Pancreas (tissue), 10 donors: ENCODE measurements at regions not wholly inside any gene's neighbourhood (a gene's known extent, or its start where the extent isn't known, plus 50 kb on each side); places are given as distances from the start of the nearest gene placed in this dataset.

Experiments
- ATAC-seq, 4 donors: fragments of 200-7000 bp; cut with Tn5 transposase; one replicate each; pipeline versions ENCODE4 v1.8.0 to v1.9.1; 2020; ENCODE audit warnings: mild to moderate bottlenecking in 4 of 4, moderate library complexity in 4 of 4
- DNase-seq, 6 donors: peaks; one replicate each; pipeline ENCODE4 v3.0.0-alpha.2; 2020
- FAIRE-seq: peaks from 2 replicates; lab custom pipeline; 2012; peaks lifted over from hg19 to GRCh38; lab: Jason Lieb, UNC
- H3K27ac ChIP-seq, 4 donors: fragments of 200-600 bp; sonication (generic); 1 replicate in 3 of 4; 2 replicates in 1 of 4; pipeline versions ENCODE4 v1.5.0 to v1.8.0; 2020
- H3K27me3 ChIP-seq, 4 donors: fragments of 200-600 bp; one replicate each; pipeline ENCODE4 v1.8.0; 2021
- H3K36me3 ChIP-seq, 3 donors: fragments of 200-600 bp; sonication (generic) in 1 of 3; one replicate each; pipeline versions ENCODE4 v1.5.0 to v1.8.0; 2020 to 2021
- H3K4me1 ChIP-seq, 3 donors: fragments of 200-600 bp; one replicate each; pipeline ENCODE4 v1.8.0; 2021
- H3K4me3 ChIP-seq, 4 donors: fragments of 200-600 bp; sonication (generic) in 2 of 4; one replicate each; pipeline versions ENCODE4 v1.5.0 to v1.8.0; 2020 to 2021
- H3K9me3 ChIP-seq, 4 donors: fragments of 200-600 bp; one replicate each; pipeline ENCODE4 v1.8.0; 2021
- CTCF ChIP-seq, 4 donors: fragments of 200-600 bp; sonication (generic) in 3 of 4; IDR thresholded peaks; one replicate each; pipeline versions ENCODE4 v1.5.0 to v1.8.0; 2021; ENCODE audit warnings: antibody characterized with exemption in 4 of 4
- WGBS, 2 donors: extraction: QIAGEN DNeasy Blood & Tissue Kit; methylation state at CpG; one replicate each; pipeline ENCODE4 v1.1.7; 2013; 5-methylcytosine and 5-hydroxymethylcytosine counted together
- intact Hi-C, 3 donors: fragments of 100-400 bp; cut with DNase I; formaldehyde crosslinking; loops; one replicate each; pipeline versions ENCODE4 v1.11.1 to v1.14.2; 2022
- donor health status: healthy with polysubstance abuse.
- donor health status: DM: no; HTN: no; CAD: no; lungs with moderate emphysema.
- donor health status: DM: no; HTN: no; CAD: no.
- donor health status: control.
- donor health status: control.
- donor health status: Bipolar disorder and iron deficiency.
- donor health status: DM: yes; HTN: yes; CAD: no.
- donor health status: DM: no; HTN: no; CAD: no.
- donor health status: DM: no; HTN: no; CAD: no.
- donor health status: DM: yes; HTN: yes; CAD: no.

- no peak for DNase-seq
- intact Hi-C loops = no loop called here
- H3K4me1 ChIP-seq = no peaks in the 10 kb centered on the region
- 49 to 73% methylated on average over 4 of the region's 4 CpGs for WGBS, 2 donors
- no peak overlapping the region for H3K27ac ChIP-seq
- no peak for ATAC-seq
- no peak overlapping the region for H3K4me3 ChIP-seq
- FAIRE-seq = no peak
- H3K27me3 ChIP-seq = peaks cover 0 to 4% (median 0%) of the 10 kb centered on the region in 4 donors
- no peak for TF ChIP-seq CTCF (IDR thresholded peaks at IDR 0.05)
- H3K9me3 ChIP-seq = no peaks in the 10 kb centered on the region
- H3K36me3 ChIP-seq = no peaks in the 10 kb centered on the region
Observed at GRCh38 chr4:117357866-117358265, 272.5 kb upstream of the TRAM1L1 start.

GRCh38 chr4:117370944-117371668 is 285.7 kb upstream of the TRAM1L1 start:
- no peak for FAIRE-seq
- intact Hi-C loops = no loop called here
- no peak overlapping the region for H3K27ac ChIP-seq
- DNase-seq = no peak
- 50 to 67% methylated on average over 4 of the region's 4 CpGs for WGBS, 2 donors
- no peaks in the 10 kb centered on the region for H3K27me3 ChIP-seq
- no peak for TF ChIP-seq CTCF (IDR thresholded peaks at IDR 0.05)
- no peak overlapping the region for H3K4me3 ChIP-seq
- H3K9me3 ChIP-seq = no peaks in the 10 kb centered on the region
- H3K36me3 ChIP-seq = no peaks in the 10 kb centered on the region
- no peak for ATAC-seq
- no peaks in the 10 kb centered on the region for H3K4me1 ChIP-seq

DNA sequence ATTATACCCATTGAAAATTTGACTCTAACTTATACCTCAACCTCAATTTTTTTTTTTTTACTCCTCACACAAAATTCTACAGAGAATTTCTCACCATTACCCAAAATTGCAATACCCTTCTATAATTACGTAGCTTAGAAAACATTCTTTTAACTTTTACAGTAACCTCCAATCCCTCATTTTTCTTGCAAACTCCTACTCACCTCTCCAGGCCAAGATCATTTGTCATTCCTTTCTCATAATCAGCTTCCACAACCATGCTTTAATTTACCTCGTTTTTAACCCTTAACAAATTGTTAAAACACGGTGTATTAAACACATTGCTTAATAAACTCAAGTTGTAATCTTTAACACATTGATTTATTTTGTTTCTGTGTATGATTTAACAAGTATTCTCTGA is 289.7 kb upstream of the TRAM1L1 start:
- Histone ChIP-seq H3K4me3 (no peak overlapping the region), H3K27me3 (no peaks in the 10 kb centered on the region), H3K4me1 (no peaks in the 10 kb centered on the region), H3K36me3 (no peaks in the 10 kb centered on the region), H3K9me3 (no peaks in the 10 kb centered on the region), H3K27ac (no peak overlapping the region)
- FAIRE-seq = no peak
- no peak for ATAC-seq
- WGBS, 2 donors = 18 to 24% methylated on average over 3 of the region's 3 CpGs
- no peak for TF ChIP-seq CTCF (IDR thresholded peaks at IDR 0.05)
- intact Hi-C loops = no loop called here
- DNase-seq = no peak

GRCh38 chr4:117376692-117377091 is 291.3 kb upstream of the TRAM1L1 start:
- TF ChIP-seq CTCF (IDR thresholded peaks at IDR 0.05) = no peak
- DNase-seq (no peak), ATAC-seq (no peak), FAIRE-seq (no peak)
- Histone ChIP-seq H3K27me3 (no peaks in the 10 kb centered on the region), H3K4me3 (no peak overlapping the region), H3K4me1 (no peaks in the 10 kb centered on the region), H3K36me3 (no peaks in the 10 kb centered on the region), H3K27ac (no peak overlapping the region), H3K9me3 (no peaks in the 10 kb centered on the region)
- intact Hi-C loops = no loop called here

- WGBS, 2 donors = 70 to 79% methylated on average over 7 of the region's 7 CpGs
- FAIRE-seq (no peak), ATAC-seq (no peak), DNase-seq (no peak)
- H3K4me1 ChIP-seq = no peaks in the 10 kb centered on the region
- no peak overlapping the region for H3K27ac ChIP-seq
- TF ChIP-seq CTCF (IDR thresholded peaks at IDR 0.05) = no peak
- no peaks in the 10 kb centered on the region for H3K9me3 ChIP-seq
- H3K27me3 ChIP-seq = no peaks in the 10 kb centered on the region
- H3K36me3 ChIP-seq = no peaks in the 10 kb centered on the region
- no peak overlapping the region for H3K4me3 ChIP-seq
- intact Hi-C loops = no loop called here
Observed at GRCh38 chr4:117378942-117379341, 293.6 kb upstream of the TRAM1L1 start.
